ENCODE measurements at regions not wholly inside any gene's neighbourhood (a gene's known extent, or its start where the extent isn't known, plus 50 kb on each side); places are given as distances from the start of the nearest gene placed in this dataset.

- TF ChIP-seq, protein P1, sequence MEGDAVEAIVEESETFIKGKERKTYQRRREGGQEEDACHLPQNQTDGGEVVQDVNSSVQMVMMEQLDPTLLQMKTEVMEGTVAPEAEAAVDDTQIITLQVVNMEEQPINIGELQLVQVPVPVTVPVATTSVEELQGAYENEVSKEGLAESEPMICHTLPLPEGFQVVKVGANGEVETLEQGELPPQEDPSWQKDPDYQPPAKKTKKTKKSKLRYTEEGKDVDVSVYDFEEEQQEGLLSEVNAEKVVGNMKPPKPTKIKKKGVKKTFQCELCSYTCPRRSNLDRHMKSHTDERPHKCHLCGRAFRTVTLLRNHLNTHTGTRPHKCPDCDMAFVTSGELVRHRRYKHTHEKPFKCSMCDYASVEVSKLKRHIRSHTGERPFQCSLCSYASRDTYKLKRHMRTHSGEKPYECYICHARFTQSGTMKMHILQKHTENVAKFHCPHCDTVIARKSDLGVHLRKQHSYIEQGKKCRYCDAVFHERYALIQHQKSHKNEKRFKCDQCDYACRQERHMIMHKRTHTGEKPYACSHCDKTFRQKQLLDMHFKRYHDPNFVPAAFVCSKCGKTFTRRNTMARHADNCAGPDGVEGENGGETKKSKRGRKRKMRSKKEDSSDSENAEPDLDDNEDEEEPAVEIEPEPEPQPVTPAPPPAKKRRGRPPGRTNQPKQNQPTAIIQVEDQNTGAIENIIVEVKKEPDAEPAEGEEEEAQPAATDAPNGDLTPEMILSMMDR (IDR thresholded peaks at IDR 0.05 in 8 of 11, conservative IDR thresholded peaks at IDR 0.05 in 3 of 11): no peak
- no peak for TF ChIP-seq POLR2A (IDR thresholded peaks at IDR 0.05)
Observed at GRCh38 chr6:12582421-12583110, 134.0 kb upstream of the PHACTR1 start.

Data from spleen (tissue), 7 donors.